H1 (cell line): ENCODE measurements at regions not wholly inside any gene's neighbourhood (a gene's known extent, or its start where the extent isn't known, plus 50 kb on each side); places are given as distances from the start of the nearest gene placed in this dataset.

Experiments
- CTCF ChIA-PET: fragments of 300-600 bp; sonication (Branson Sonifier 250); formaldehyde crosslinking; loops from one replicate; lab custom pipeline; 2021; ENCODE audit not compliant: partially characterized antibody; lab: Charles Lee
- POLR2A ChIA-PET: fragments of 300-600 bp; sonication (Branson Sonifier 250); formaldehyde crosslinking; loops from one replicate; lab custom pipeline; 2021; ENCODE audit warnings: inconsistent platforms; ENCODE audit not compliant: partially characterized antibody; lab: Charles Lee
- DNase-seq, 2 experiments: peaks; one replicate each; pipeline versions ENCODE4 v3.0.0 to v3.0.0-alpha.2; 2010 to 2022; ENCODE audit warnings: low spot score in 2 of 2, low read depth in 1 of 2, mixed read lengths in 1 of 2
- FAIRE-seq: peaks from 2 replicates; lab custom pipeline; 2011; peaks lifted over from hg19 to GRCh38; lab: Jason Lieb, UNC
- H2AFZ ChIP-seq: 2 replicates; pipeline ENCODE4 v1.8.1; 2012; ENCODE audit warnings: low read length, inconsistent platforms
- H2AK5ac ChIP-seq: 2 replicates; pipeline ENCODE4 v1.6.1; 2013; ENCODE audit warnings: low read depth, low read length
- H2BK120ac ChIP-seq: replicated peaks from 2 replicates; pipeline ENCODE3; 2013; ENCODE audit warnings: low read depth, low read length, inconsistent platforms
- H2BK12ac ChIP-seq: 2 replicates; pipeline ENCODE4 v1.6.1; 2013; ENCODE audit warnings: low read depth, low read length
- H2BK15ac ChIP-seq: 2 replicates; pipeline ENCODE4 v1.6.1; 2013; ENCODE audit warnings: low read length
- H2BK20ac ChIP-seq: 2 replicates; pipeline ENCODE4 v1.6.1; 2013; ENCODE audit warnings: low read length
- H2BK5ac ChIP-seq: 2 replicates; pipeline ENCODE4 v1.6.1; 2013; ENCODE audit warnings: low read depth, low read length
- H3K14ac ChIP-seq: 2 replicates; pipeline ENCODE4 v1.6.1; 2013; ENCODE audit warnings: inconsistent platforms; ENCODE audit not compliant: insufficient read length
- H3K18ac ChIP-seq: 2 replicates; pipeline ENCODE4 v1.6.1; 2013; ENCODE audit warnings: low read length; ENCODE audit errors: extremely low read depth
- H3K23ac ChIP-seq: 2 replicates; pipeline ENCODE4 v1.6.1; 2013; ENCODE audit warnings: inconsistent platforms; ENCODE audit not compliant: insufficient read length
- H3K23me2 ChIP-seq: 2 replicates; pipeline ENCODE4 v1.6.1; 2013; ENCODE audit warnings: low read depth, low read length
- H3K27ac ChIP-seq: 2 replicates; pipeline ENCODE4 v1.6.1; 2011; ENCODE audit warnings: low read depth, low read length, inconsistent platforms
- H3K27me3 ChIP-seq, 4 experiments: replicated peaks in 1 of 4; 1 replicate in 1 of 4; 2 replicates in 3 of 4; pipeline versions ENCODE4 v1.6.1 to v1.8.1; 2011 to 2013; ENCODE audit warnings: low read length in 3 of 4, mild to moderate bottlenecking in 3 of 4, inconsistent platforms in 2 of 4, mixed read lengths in 2 of 4, moderate library complexity in 1 of 4; ENCODE audit not compliant: control insufficient read depth in 3 of 4, insufficient read depth in 3 of 4; ENCODE audit errors: extremely low read depth in 1 of 4
- H3K36me3 ChIP-seq, 4 experiments: 2 replicates each; pipeline versions ENCODE4 v1.6.1 to v1.8.1; 2011 to 2013; ENCODE audit warnings: mild to moderate bottlenecking in 4 of 4, low read length in 3 of 4, moderate library complexity in 2 of 4, control low read depth in 1 of 4, inconsistent platforms in 1 of 4; ENCODE audit not compliant: insufficient read depth in 4 of 4, control insufficient read depth in 2 of 4
- H3K4ac ChIP-seq: replicated peaks from 2 replicates; pipeline ENCODE3; 2013; ENCODE audit warnings: low read length, low read depth, mixed read lengths, inconsistent platforms; ENCODE audit not compliant: insufficient read length
- H3K4me1 ChIP-seq, 4 experiments: replicated peaks in 1 of 4; 1 replicate in 1 of 4; 2 replicates in 3 of 4; pipeline versions ENCODE4 v1.6.1 to v1.8.1; 2011 to 2013; ENCODE audit warnings: low read length in 3 of 4, inconsistent platforms in 2 of 4, mixed read lengths in 1 of 4; ENCODE audit not compliant: insufficient read depth in 4 of 4, control insufficient read depth in 3 of 4
- H3K4me2 ChIP-seq, 2 experiments: 2 replicates each; pipeline versions ENCODE4 v1.6.1 to v1.8.1; 2011 to 2013; ENCODE audit warnings: low read depth in 2 of 2, low read length in 2 of 2, control low read depth in 1 of 2, inconsistent platforms in 1 of 2, mild to moderate bottlenecking in 1 of 2; ENCODE audit not compliant: insufficient read depth in 1 of 2
- H3K4me3 ChIP-seq, 4 experiments: fragments of 200-600, 300-600 bp in 1 of 4; sonication (generic), shearing (Covaris generic), sonication (Bioruptor Twin) in 1 of 4; 2 replicates each; pipeline versions ENCODE4 v1.5.1 to v1.8.1; 2011 to 2016; ENCODE audit warnings: low read length in 4 of 4, low read depth in 3 of 4, control low read depth in 2 of 4, inconsistent platforms in 2 of 4, mild to moderate bottlenecking in 2 of 4, mixed read lengths in 1 of 4, moderate library complexity in 1 of 4; ENCODE audit not compliant: insufficient read depth in 2 of 4; ENCODE audit errors: extremely low read depth in 1 of 4
- H3K56ac ChIP-seq: replicated peaks from 2 replicates; pipeline ENCODE3; 2013; ENCODE audit warnings: low read depth, mild to moderate bottlenecking, mixed read lengths, low read length, inconsistent platforms; ENCODE audit not compliant: insufficient read length
- H3K79me1 ChIP-seq: 2 replicates; pipeline ENCODE4 v1.6.1; 2013; ENCODE audit warnings: low read depth, low read length, control low read depth
- H3K79me2 ChIP-seq, 2 experiments: 2 replicates each; pipeline versions ENCODE4 v1.6.1 to v1.8.1; 2012 to 2013; ENCODE audit warnings: low read length in 2 of 2, mild to moderate bottlenecking in 2 of 2, inconsistent platforms in 1 of 2; ENCODE audit not compliant: insufficient read depth in 2 of 2, control insufficient read depth in 1 of 2
- H3K9ac ChIP-seq, 4 experiments: replicated peaks in 1 of 4; 1 replicate in 1 of 4; 2 replicates in 3 of 4; pipeline versions ENCODE4 v1.6.1 to v1.8.1; 2011 to 2013; ENCODE audit warnings: low read depth in 3 of 4, low read length in 3 of 4, control low read depth in 2 of 4, mild to moderate bottlenecking in 2 of 4, moderate library complexity in 2 of 4, inconsistent platforms in 1 of 4; ENCODE audit errors: extremely low read depth in 1 of 4
- H3K9me3 ChIP-seq, 2 experiments: 2 replicates each; pipeline versions ENCODE4 v1.6.1 to v1.8.1; 2012 to 2013; ENCODE audit warnings: mild to moderate bottlenecking in 2 of 2, moderate library complexity in 2 of 2, control low read depth in 1 of 2, inconsistent platforms in 1 of 2, low read depth in 1 of 2, low read length in 1 of 2, mixed read lengths in 1 of 2; ENCODE audit not compliant: insufficient read depth in 2 of 2
- H4K20me1 ChIP-seq, 2 experiments: replicated peaks in 1 of 2; 2 replicates each; pipeline versions ENCODE3 to v1.8.1; 2011 to 2013; ENCODE audit warnings: inconsistent platforms in 2 of 2, low read length in 2 of 2, mild to moderate bottlenecking in 1 of 2; ENCODE audit not compliant: insufficient read depth in 2 of 2, control insufficient read depth in 1 of 2
- H4K5ac ChIP-seq: 2 replicates; pipeline ENCODE4 v1.6.1; 2013; ENCODE audit warnings: low read length, low read depth, mixed read lengths, inconsistent platforms; ENCODE audit not compliant: insufficient read length
- H4K8ac ChIP-seq: 2 replicates; pipeline ENCODE4 v1.8.0; 2013; ENCODE audit warnings: mild to moderate bottlenecking, moderate library complexity, low read length, inconsistent platforms; ENCODE audit not compliant: insufficient read depth; ENCODE audit errors: extremely low read depth
- H4K91ac ChIP-seq: replicated peaks from 2 replicates; pipeline ENCODE3; 2013; ENCODE audit warnings: low read length, mixed read lengths, inconsistent platforms; ENCODE audit not compliant: insufficient read length
- CBX8 ChIP-seq: fragments of 300-800, 300-1000 bp; sonication (generic); IDR thresholded peaks from 2 replicates; pipeline ENCODE4 v1.7.1; 2016; ENCODE audit warnings: low read depth, low read length, borderline replicate concordance
- CEBPB ChIP-seq: IDR thresholded peaks from 2 replicates; pipeline ENCODE4 v1.6.1; 2012; ENCODE audit warnings: low read depth, low read length
- CTBP2 ChIP-seq: IDR thresholded peaks from 2 replicates; pipeline ENCODE4 v1.7.0; 2011; ENCODE audit warnings: borderline replicate concordance, mild to moderate bottlenecking, moderate library complexity, mixed read lengths, low read length; ENCODE audit not compliant: insufficient read depth, insufficient read length
- EZH2 ChIP-seq: fragments of 200-600 bp; sonication (generic); IDR thresholded peaks from 2 replicates; pipeline ENCODE4 v1.7.1; 2012; ENCODE audit warnings: low read depth, mild to moderate bottlenecking, moderate library complexity, low read length, inconsistent platforms; ENCODE audit not compliant: severe bottlenecking
- HDAC2 ChIP-seq, 2 experiments: fragments of 300-600 bp in 1 of 2; sonication (generic) in 1 of 2; IDR thresholded peaks; 2 replicates each; pipeline ENCODE4 v1.6.1; 2011 to 2012; ENCODE audit warnings: low read depth in 2 of 2, low read length in 2 of 2, mild to moderate bottlenecking in 2 of 2, moderate library complexity in 2 of 2, borderline replicate concordance in 1 of 2, inconsistent platforms in 1 of 2
- JUN ChIP-seq: IDR thresholded peaks from 2 replicates; pipeline ENCODE4 v1.6.1; 2011; ENCODE audit warnings: low read depth, mild to moderate bottlenecking, improper control_type of control experiment, low read length
- NANOG ChIP-seq: IDR thresholded peaks from 2 replicates; pipeline ENCODE4 v1.6.1; 2011; ENCODE audit warnings: low read length, low read depth, mild to moderate bottlenecking, inconsistent platforms; ENCODE audit not compliant: insufficient read depth, poor library complexity, severe bottlenecking
- POLR2A ChIP-seq, 2 experiments: IDR thresholded peaks; 1 replicate in 1 of 2; 2 replicates in 1 of 2; pipeline ENCODE4 v1.6.1; 2011; ENCODE audit warnings: low read depth in 2 of 2, low read length in 2 of 2, mild to moderate bottlenecking in 2 of 2; ENCODE audit errors: control extremely low read depth in 1 of 2
- POLR2AphosphoS5 ChIP-seq: IDR thresholded peaks from 2 replicates; pipeline ENCODE4 v1.6.1; 2011; ENCODE audit warnings: low read depth, low read length
- POU5F1 ChIP-seq: IDR thresholded peaks from 2 replicates; pipeline ENCODE4 v1.6.1; 2011; ENCODE audit warnings: low read depth, mild to moderate bottlenecking, low read length, moderate library complexity
- RBBP5 ChIP-seq: IDR thresholded peaks from 2 replicates; pipeline ENCODE4 v1.7.1; 2012; ENCODE audit warnings: low read depth, mild to moderate bottlenecking, inconsistent platforms, low read length, moderate library complexity, borderline replicate concordance
- RXRA ChIP-seq: IDR thresholded peaks from 2 replicates; pipeline ENCODE4 v1.6.1; 2011; ENCODE audit warnings: low read depth, mild to moderate bottlenecking, low read length, moderate library complexity; ENCODE audit not compliant: insufficient read depth
- TBP ChIP-seq: IDR thresholded peaks from 2 replicates; pipeline ENCODE4 v1.6.1; 2011; ENCODE audit warnings: low read depth, low read length, improper control_type of control experiment
- WGBS, 2 experiments: shearing (Covaris generic) in 1 of 2; methylation state at CpG; one replicate each; pipeline versions ENCODE4 v1.1.6 to v1.1.7; 2013 to 2015; ENCODE audit warnings: low lambda C conversion rate in 2 of 2, mixed read lengths in 2 of 2, inconsistent platforms in 1 of 2, low coverage in 1 of 2, missing lambda C conversion rate in 1 of 2; ENCODE audit not compliant: insufficient replicate concordance in 2 of 2, insufficient coverage in 1 of 2, insufficient read length in 1 of 2; ENCODE audit errors: extremely low coverage in 1 of 2, missing lambda C conversion rate in 1 of 2; 5-methylcytosine and 5-hydroxymethylcytosine counted together

DNA sequence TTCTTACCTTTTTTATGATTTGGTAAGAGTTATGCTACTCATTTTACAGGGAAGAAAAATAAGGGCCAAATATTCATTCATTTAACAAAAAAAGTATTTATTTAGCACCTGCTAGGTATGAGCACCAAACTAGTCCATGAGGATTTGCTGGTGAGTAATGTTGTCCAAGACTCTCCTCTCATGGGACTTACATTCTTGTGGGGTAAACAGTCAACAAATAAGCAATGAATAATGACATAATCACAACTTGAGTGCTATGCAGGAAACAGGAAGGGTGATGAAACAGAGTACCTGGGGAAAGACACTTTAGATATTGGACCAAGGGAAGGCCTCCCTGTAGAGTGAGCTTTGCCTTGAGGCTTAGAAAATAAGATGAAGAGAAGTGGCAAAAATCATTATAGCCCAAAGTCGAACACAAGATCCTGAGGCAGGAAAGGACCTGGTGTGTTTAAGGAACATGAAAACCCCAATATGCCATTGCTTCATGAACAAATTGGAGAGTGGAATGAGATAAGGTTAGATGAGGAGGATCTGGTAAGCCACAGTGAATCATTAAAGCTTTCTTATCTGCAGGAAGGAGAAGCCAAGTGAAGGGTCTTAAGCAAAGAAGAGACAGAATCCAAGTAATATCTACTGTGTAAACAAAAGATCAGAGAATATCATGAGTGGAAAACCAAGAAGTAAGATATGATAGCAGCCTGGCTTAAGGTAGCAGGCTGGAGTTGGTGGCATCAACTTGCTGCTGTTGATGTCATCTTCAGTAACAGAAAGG, 294.5 kb upstream of the NBEA start:
- Histone ChIP-seq H3K36me3 (no peaks in the 10 kb centered on the region), H3K79me1 (no peaks in the 10 kb centered on the region), H3K18ac (no peak overlapping the region), H3K27ac (no peak overlapping the region), H3K23ac (no peak overlapping the region), H3K9ac (no peak overlapping the region), H2BK15ac (no peak overlapping the region), H3K79me2 (no peaks in the 10 kb centered on the region), H3K4me1 (peaks cover 0 to 5% (median 1%) of the 10 kb centered on the region in 4 experiments; a peak in 2 of 7 replicates), H3K4me2 (no peak overlapping the region), H2BK120ac (no peak overlapping the region), H3K23me2 (no peaks in the 10 kb centered on the region), H4K8ac (no peak overlapping the region), H2BK5ac (no peak overlapping the region), H2AK5ac (no peak overlapping the region), H4K91ac (no peak overlapping the region), H3K4ac (no peak overlapping the region), H2AFZ (no peak overlapping the region), H3K56ac (no peak overlapping the region), H2BK20ac (no peak overlapping the region), H3K4me3 (no peak overlapping the region), H3K14ac (no peak overlapping the region), H4K5ac (no peak overlapping the region), H3K9me3 (peaks cover 8% of the 10 kb centered on the region in 2 experiments; a peak in 3 of 4 replicates), H2BK12ac (no peak overlapping the region), H3K27me3 (no peaks in the 10 kb centered on the region), H4K20me1 (no peaks in the 10 kb centered on the region)
- FAIRE-seq (no peak), DNase-seq (no peak)
- ChIA-PET POLR2A (no interaction called here), CTCF (interaction anchor here (0.5 to 1.0 kb wide), 2 partner anchors 10 to 285 kb away, joined by 3 to 4 read pairs; no protein-coding TSS in a partner anchor)
- 100% methylated on average over 1 of the region's 1 CpG; no CpG with 5 or more reads in 1 of the 2 experiments for whole genome bisulfite sequencing, 2 experiments
- TF ChIP-seq CBX8, result no peak
- TF ChIP-seq TBP, result no peak
- TF ChIP-seq EZH2, result no peak
- no peak for TF ChIP-seq RBBP5
- TF ChIP-seq POLR2AphosphoS5, result no peak
- no peak for TF ChIP-seq CTBP2
- no peak for TF ChIP-seq NANOG
- no peak for TF ChIP-seq JUN
- no peak for TF ChIP-seq POU5F1
- TF ChIP-seq CEBPB, result no peak
- TF ChIP-seq HDAC2 (IDR thresholded peaks at IDR 0.05; ENCODE audit: borderline replicate concordance in 1 of 2, low read depth in 2 of 2, low read length in 2 of 2), result no peak
- TF ChIP-seq RXRA, result no peak
- no peak for TF ChIP-seq POLR2A (IDR thresholded peaks at IDR 0.05; ENCODE audit: control extremely low read depth in 1 of 2, low read depth in 2 of 2, low read length in 2 of 2)
